CD4-positive, alpha-beta T cell treated with Interleukin-10 for 1 hour (primary cell): ENCODE measurements at regions not wholly inside any gene's neighbourhood (a gene's known extent, or its start where the extent isn't known, plus 50 kb on each side); places are given as distances from the start of the nearest gene placed in this dataset.

Experiments used
- DNase-seq: peaks from one replicate; pipeline ENCODE4 v3.0.0-alpha.2; 2020

GRCh38 chr3:182668541-182668940, 124.8 kb upstream of the ATP11B start:
- DNase-seq, result no peak

GRCh38 chr3:182668974-182669373, 124.3 kb upstream of the ATP11B start:
- no peak for DNase-seq

- no peak for DNase-seq
Measured at GRCh38 chr3:182671541-182671940, 121.8 kb upstream of the ATP11B start.

GRCh38 chr3:182671942-182672341, 121.4 kb upstream of the ATP11B start:
- no peak for DNase-seq

GRCh38 chr3:182673336-182673735, 120.0 kb upstream of the ATP11B start:
- no peak for DNase-seq

- peak; percentile 54 for DNase-seq
Measured at GRCh38 chr3:182682263-182683241, 110.8 kb upstream of the ATP11B start.

GRCh38 chr3:182683453-182683852, 109.9 kb upstream of the ATP11B start:
- DNase-seq, result peak; percentile 63

- no peak for DNase-seq
Measured at GRCh38 chr3:182683858-182684257, 109.4 kb upstream of the ATP11B start.

- DNase-seq, result no peak
Measured at GRCh38 chr3:182686033-182686886, 107.0 kb upstream of the ATP11B start.

GRCh38 chr3:182690172-182690571, 103.1 kb upstream of the ATP11B start:
- no peak for DNase-seq

- DNase-seq, result no peak
Measured at GRCh38 chr3:182692021-182692420, 101.3 kb upstream of the ATP11B start.

- no peak for DNase-seq
Measured at GRCh38 chr3:182692695-182693094, 100.6 kb upstream of the ATP11B start.

GRCh38 chr3:182693723-182694122, 99.6 kb upstream of the ATP11B start:
- no peak for DNase-seq

- no peak for DNase-seq
Measured at GRCh38 chr3:182696916-182697315, 96.4 kb upstream of the ATP11B start.

GRCh38 chr3:182697345-182697919, 95.9 kb upstream of the ATP11B start:
- DNase-seq, result no peak

- no peak for DNase-seq
Measured at GRCh38 chr3:182698078-182698477, 95.2 kb upstream of the ATP11B start.

- DNase-seq, result no peak
Measured at GRCh38 chr3:182699550-182700170, 93.6 kb upstream of the ATP11B start.

- DNase-seq, result no peak
Measured at GRCh38 chr3:182702216-182702615, 91.1 kb upstream of the ATP11B start.

GRCh38 chr3:182703233-182703632, 90.1 kb upstream of the ATP11B start:
- no peak for DNase-seq

- no peak for DNase-seq
Measured at GRCh38 chr3:182704926-182705325, 88.4 kb upstream of the ATP11B start.

- DNase-seq, result no peak
Measured at GRCh38 chr3:182708810-182709209, 84.5 kb upstream of the ATP11B start.

- no peak for DNase-seq
Measured at GRCh38 chr3:182709306-182709705, 84.0 kb upstream of the ATP11B start.
